ENCODE measurements at regions not wholly inside any gene's neighbourhood (a gene's known extent, or its start where the extent isn't known, plus 50 kb on each side); places are given as distances from the start of the nearest gene placed in this dataset.
"Not testable (repeated sequence)": the region's sequence is repeated elsewhere in the genome, so short reads cannot be mapped to it uniquely, and the experiment has no call there.

DNA sequence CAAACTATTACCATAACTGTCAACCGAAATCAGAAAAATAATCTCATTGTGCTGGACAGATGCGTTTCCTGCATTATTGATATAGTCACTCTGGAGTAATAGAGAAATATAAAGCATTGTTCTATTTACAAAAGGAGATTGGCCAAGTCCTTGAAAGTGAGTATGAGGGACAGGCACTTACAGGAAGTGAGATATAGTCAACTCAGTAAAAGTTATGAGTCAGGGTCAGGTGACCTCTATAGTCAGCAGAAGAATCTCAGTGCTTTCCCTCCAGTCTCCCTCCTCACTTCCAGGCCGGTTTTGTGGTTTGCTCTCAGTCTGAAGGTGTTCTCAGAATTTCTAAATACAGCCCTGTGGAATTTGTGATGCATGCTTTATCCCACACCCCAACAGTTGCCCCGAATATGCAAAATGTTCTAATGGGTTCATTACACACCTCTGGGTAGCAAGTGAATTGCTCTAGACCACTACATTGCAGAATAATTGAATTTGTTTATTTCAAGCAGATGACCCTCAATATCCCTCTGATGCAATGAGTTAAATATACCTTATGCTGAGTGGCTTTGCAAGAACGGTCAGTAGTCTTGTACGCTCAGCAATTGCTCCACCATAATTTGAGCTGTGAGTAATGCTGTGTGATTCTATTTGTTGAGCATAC lies 787.7 kb downstream of the MCTP2 start:
- DNase-seq = peak; percentile 67

DNA sequence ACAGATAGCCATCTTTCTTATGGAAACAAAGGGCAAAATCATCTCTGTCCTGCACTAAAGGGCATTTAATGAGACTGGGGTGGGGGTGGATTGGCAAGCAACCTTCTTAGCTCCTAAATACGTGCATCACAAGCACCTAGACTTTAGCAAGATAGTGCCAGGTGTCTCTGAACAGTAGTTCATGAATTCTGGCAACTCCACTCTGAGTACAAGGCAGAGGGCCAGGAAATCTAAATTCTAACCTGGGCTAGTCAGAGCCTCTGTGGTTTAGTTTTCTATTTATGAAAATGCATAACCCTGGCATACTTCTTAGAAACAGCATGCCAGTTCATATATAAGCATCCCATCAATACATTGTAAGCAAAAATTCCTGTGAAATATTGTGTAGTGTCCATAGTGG lies 788.5 kb downstream of the MCTP2 start:
- DNase-seq = no peak

GRCh38 chr15:95021816-95022215 lies 790.5 kb downstream of the MCTP2 start:
- DNase-seq = no peak

DNA sequence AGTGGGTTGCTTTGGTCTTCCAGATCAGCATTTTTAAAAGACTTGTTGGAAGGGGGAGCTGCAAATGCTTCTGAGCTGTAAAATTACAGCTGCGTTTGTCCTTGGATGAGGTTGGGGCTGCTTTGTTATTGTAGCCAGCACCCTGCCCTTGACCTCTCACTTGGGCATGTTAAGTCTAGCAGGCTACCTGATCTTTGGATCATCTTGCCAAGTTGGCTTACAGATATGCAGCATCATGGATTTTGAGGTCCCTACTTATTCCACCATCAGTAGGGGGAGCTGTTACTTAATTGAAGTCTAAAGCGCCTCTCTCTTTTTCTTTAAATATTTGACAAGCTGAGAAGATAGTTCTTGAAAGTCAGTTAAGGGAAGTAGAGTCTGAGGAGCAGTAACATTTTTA lies 793.0 kb downstream of the MCTP2 start:
- peak; percentile 38 for DNase-seq

DNA sequence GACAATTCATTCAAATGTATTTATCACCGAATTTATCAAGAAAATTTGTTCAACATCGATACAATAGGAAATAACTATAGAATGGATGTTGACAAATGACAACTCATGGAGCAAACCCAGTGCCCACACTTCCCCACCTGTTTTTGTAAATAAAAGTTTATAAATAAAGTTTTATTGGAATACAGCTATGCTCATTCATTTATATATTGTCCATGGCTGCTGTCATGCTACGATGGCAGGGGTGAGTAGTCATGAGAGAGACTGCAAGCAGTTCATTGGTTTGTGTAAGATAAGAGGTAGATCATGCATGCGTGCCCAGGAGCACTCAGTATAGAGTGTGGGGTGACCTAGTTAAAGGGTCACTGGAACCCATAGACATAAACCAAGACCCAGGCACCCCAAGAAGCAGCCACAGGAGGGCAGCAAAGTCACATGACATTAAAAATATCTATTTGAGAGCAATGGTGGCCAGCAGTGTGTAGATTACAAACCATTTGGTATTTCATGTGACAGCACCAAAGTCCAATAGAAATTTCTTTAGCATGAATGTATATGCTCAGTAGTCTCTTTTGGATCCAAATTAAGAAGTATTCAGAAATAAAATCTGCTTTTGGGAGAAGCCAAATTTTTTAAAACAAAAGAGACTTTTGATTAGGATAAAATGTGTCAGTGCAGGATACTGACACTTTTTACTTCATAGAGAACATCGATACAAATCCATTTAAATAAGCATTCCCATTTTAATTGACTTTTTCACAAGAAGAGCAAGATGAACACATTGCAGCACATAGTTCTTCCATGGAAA lies 794.8 kb downstream of the MCTP2 start:
- DNase-seq = peak; percentile 65

DNA sequence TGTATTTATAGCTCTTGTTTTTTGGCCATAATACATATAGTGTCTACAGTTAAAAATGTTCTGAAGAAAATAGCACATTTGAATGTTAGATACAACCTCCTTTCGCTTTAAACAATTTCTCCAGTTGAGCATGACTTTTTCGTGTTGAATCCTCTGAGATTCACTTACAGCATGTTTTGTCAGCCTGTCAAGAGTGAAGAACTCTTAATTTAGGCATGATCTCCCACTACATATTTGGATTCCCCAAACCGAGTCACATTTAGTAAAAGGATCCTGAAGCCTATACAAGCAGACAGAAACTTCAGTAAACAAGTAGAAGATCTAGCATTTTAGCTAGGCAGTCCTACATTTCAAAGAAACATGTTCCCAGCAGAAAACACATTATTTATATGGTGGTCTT lies 796.6 kb downstream of the MCTP2 start:
- DNase-seq = no peak

DNA sequence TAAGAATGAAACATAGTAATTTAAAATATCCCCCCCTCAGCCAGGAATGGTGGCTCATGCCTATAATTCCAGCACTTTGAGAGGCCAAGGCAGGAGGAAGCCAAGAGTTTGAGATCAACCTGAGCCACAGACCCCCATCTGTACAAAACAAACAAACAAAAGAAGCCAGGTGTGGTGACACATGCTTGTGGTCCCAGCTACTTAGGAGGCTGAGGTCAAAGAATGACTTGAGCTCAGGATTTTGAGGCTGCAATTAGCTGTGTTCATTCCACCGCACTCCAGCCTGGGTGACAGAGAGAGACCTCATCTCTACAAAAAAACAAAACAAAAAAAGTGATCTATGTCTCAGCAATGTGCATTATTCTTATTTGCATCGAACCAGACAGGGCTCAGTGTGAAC lies 800.8 kb downstream of the MCTP2 start:
- DNase-seq = peak; percentile 52

DNA sequence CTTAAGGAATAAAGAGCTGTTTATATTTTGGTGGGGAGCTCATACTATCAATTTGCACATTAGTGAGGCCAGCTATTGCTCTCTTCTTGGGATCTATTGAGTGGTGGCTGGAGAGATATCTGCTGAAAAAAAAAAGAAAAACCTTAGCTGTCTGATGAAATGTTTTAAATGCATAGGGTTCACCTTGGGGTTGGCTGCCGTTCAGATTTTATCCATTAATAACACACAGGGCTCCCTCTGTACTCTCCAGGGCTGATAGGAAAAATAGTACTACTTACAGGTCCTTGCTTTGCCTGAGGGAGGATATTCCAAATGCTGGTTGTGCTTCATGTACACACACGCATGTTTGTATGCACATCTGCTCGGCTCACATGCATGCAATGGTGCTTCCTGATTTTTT lies 803.7 kb downstream of the MCTP2 start:
- DNase-seq = no peak

DNA sequence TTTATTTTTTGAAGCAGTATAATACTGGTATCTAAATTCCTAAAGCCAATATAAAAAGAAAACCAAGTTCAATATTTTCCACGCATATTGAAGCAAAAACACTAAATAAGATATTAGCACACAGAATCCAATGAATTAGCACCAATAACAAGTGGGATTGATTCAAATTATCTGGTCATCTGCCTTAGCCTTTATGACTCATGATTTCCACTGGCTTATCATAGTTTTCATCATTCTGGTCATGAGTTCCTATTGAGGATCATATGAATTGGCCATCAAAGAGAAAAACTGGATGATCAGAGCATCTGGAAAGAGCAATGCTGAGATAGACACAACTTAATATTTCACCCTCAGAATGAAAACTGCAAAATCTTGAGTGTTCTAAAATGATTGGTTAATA lies 809.9 kb downstream of the MCTP2 start:
- DNase-seq = no peak

DNA sequence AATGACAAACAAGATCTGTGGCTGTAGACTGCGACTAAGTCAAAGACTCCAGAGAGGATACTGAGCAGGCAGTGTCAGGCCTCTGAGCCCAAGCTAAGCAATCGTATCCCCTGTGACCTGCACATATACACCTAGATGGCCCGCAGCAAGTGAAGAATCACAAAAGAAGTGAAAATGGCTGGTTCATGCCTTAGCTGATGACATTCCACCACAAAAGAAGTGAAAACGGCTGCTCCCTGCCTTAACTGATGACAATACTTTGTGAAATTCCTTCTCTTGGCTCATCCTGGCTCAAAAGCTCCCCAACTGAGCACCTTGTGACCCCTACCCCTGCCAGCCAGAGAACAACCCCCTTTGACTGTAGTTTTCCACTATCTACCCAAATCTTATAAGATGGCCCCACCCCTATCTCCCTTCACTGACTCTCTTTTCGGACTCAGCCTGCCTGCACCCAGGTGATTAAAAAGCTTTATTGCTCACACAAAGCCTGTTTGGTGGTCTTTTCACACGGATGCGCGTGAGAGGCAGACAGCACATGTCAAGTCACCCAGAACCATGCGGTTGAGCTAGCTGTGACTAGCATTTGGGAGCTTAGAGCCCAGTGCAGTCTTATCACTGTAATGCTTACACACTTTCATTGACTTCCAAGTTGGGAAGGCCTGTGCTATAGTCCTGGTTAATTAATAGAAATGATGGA lies 812.0 kb downstream of the MCTP2 start:
- not testable (repeated sequence) for DNase-seq

DNA sequence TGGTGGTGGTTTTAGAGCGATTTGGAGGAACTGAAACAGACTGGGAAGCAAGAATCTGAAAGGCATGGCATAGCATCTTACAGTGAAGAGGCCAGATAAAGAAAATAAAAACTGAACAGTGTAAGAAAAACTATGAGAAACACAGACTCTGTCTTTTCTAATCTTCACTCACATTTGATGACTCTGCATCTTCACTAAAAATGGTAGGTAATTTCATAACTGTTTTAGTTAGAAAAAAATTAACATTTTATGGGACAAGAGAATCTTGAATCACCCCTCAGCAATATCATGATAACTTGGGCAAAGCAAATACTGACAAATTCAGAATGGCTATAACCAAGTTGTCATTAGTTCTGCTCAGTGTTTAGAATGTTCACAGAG lies 812.6 kb downstream of the MCTP2 start:
- no peak for DNase-seq

- no peak for DNase-seq
Measured at GRCh38 chr15:95044745-95045417, 813.5 kb downstream of the MCTP2 start.

DNA sequence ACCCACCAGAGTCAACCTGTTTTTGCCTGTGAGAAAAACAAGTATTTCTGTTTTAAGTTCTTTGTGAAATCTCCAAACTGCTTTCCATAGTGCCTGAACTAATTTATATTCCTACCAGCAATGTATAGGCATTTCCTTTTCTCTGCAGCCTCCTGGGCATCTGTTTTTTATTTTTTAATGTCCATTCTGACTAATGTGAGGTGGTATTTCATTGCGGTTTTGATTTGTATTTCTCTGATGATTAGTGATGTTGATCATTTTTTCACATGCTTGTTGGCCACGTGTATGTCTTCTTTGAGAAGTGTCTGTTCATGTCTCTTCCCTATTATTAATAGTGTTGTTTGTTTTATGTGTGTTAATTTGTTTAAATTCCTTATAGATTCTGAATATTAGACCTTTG lies 820.5 kb downstream of the MCTP2 start:
- peak; percentile 82 for DNase-seq

- DNase-seq = no peak
Measured at GRCh38 chr15:95059346-95059905, 828.1 kb downstream of the MCTP2 start.

DNA sequence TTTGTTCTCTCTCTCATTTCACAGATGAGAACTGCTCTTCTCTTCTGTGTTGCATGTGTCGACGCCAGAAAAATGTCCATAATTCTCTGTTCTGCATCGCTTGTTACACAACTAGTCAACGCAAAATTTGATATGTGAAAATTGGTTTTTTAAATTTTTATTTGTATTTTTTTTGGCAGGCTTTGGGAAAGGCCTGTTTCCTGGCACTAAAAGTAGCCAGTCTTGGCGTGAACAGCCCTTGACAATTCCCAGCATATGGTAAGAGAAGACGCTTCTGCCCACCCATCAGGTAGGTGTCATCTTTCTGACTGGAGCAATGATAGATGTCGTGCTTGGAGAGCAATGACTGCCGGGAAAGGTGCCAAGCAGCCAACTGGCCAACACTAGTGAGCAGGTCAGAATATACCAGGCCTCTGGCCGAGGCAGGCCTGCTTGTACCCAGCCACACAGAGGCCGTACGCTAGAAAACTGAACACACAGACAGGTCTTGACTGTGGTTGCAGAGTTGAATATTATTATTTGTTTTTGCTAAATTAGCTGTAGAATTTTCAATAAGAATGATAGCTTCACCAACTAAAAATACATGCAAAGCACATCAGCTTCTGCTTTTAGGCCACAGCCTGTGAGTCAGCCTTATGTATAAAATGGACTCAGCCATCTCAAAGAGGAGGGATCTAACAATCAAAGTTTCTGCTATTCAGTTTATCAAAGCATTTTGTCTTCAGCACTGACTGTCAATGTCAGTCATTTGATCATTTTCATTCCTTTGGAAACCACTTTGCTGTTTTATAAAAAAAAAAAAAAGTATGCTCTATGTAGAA lies 837.5 kb downstream of the MCTP2 start:
- DNase-seq = no peak

GRCh38 chr15:95075792-95076677 lies 844.7 kb downstream of the MCTP2 start:
- DNase-seq = no peak

- DNase-seq = no peak
Measured at GRCh38 chr15:95076678-95076990, 845.3 kb downstream of the MCTP2 start.

GRCh38 chr15:95078003-95078402 lies 846.6 kb downstream of the MCTP2 start:
- DNase-seq = no peak

GRCh38 chr15:95080228-95080627 lies 848.9 kb downstream of the MCTP2 start:
- not testable (repeated sequence) for DNase-seq

DNA sequence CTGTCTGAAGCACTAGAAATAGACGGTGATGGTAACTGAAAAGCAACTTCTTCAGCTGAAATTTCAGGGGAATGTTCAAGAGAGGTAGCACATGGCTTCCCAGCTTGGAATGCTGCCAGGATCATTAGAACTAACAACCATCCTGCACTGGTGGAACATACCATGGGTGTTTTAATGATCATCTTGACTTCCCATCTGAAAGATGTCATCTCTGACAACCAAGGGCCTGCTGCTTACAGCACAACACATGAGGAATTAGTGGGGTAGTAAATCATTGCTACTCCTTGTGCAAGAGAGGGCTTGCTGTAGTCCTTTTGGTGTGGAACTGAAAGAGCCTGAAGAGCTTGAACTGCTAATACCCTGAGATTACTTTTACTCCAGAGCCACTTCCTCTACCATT lies 853.7 kb downstream of the MCTP2 start:
- peak; percentile 34 for DNase-seq
